MCF 10A (cell line): ENCODE measurements at regions not wholly inside any gene's neighbourhood (a gene's known extent, or its start where the extent isn't known, plus 50 kb on each side); places are given as distances from the start of the nearest gene placed in this dataset.

ENCODE experiments used
- BruUV-seq: library from RNA; stranded (reverse); fragments of 400-500 nt; replicated peaks from 2 replicates; lab custom pipeline; 2021; lab: Mats Ljungman, UMichigan
- CTCF ChIA-PET: fragments of 300-600 bp; sonication (Branson Sonifier 250); formaldehyde crosslinking; extraction: SDS; loops from one replicate; lab custom pipeline; 2021; ENCODE audit warnings: antibody characterized with exemption, inconsistent platforms; lab: Yijun Ruan, JAX
- POLR2A ChIA-PET: fragments of 300-600, 350-650 bp; sonication (Branson Sonifier 250); formaldehyde crosslinking; extraction: SDS; loops from one replicate; lab custom pipeline; 2020; ENCODE audit warnings: antibody characterized with exemption, inconsistent platforms; lab: Yijun Ruan, JAX
- DNase-seq: peaks from one replicate; pipeline ENCODE4 v3.0.0-alpha.2; 2018; ENCODE audit not compliant: unreplicated experiment
- H3K27ac Mint-ChIP-seq: one replicate; pipeline ENCODE4 v1.8.0; 2022; ENCODE audit warnings: mild to moderate bottlenecking, low read depth, mixed read lengths; ENCODE audit not compliant: unreplicated experiment
- H3K27me3 Mint-ChIP-seq: one replicate; pipeline ENCODE4 v1.8.0; 2022; ENCODE audit warnings: mixed read lengths; ENCODE audit not compliant: insufficient read depth, unreplicated experiment
- H3K36me3 Mint-ChIP-seq: one replicate; pipeline ENCODE4 v1.8.0; 2022; ENCODE audit warnings: mild to moderate bottlenecking, moderate library complexity, mixed read lengths; ENCODE audit not compliant: insufficient read depth, unreplicated experiment
- H3K4me1 Mint-ChIP-seq: one replicate; pipeline ENCODE4 v1.8.0; 2022; ENCODE audit warnings: mixed read lengths; ENCODE audit not compliant: insufficient read depth, unreplicated experiment
- H3K4me3 Mint-ChIP-seq: one replicate; pipeline ENCODE4 v1.8.0; 2022; ENCODE audit warnings: mild to moderate bottlenecking, moderate library complexity, mixed read lengths; ENCODE audit not compliant: unreplicated experiment
- H3K9me3 Mint-ChIP-seq: one replicate; pipeline ENCODE4 v1.8.0; 2022; ENCODE audit warnings: mixed read lengths; ENCODE audit not compliant: unreplicated experiment
- intact Hi-C: fragments of 100-400 bp; cut with micrococcal nuclease; formaldehyde crosslinking; loops from 2 replicates; pipeline ENCODE4 v1.14.1; 2022
- TF ChIP-seq, protein P1 (sequence below): fragments of 200-600 bp; IDR thresholded peaks from one replicate; pipeline ENCODE4 v1.8.0; 2022; ENCODE audit warnings: antibody characterized with exemption, mild to moderate bottlenecking; ENCODE audit not compliant: unreplicated experiment

DNA sequence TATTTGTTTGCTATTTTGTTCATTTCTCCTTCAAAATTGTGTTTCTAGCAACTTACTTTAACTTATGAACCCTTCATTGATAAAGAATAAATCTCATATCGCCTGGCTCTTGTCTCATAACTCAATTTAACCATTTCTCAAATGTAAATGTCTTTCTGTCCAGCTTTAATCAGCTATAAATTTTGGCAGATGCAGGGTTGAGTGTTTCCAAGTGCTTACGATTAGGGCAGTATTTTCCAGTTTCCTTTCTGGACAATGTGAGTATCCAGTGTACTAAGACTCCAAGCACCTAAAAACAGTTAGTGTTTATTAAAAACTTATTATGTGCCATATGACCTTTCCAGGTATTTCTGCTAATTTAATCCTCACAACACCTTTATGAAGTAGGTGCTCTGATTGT is 218.6 kb upstream of the GK2 start:
- CTCF ChIA-PET = no interaction called here
- BruUV-seq = no TSS peak
- H3K4me3 Mint-ChIP-seq = no peak overlapping the region
- peaks cover 6% of the 10 kb centered on the region for H3K27me3 Mint-ChIP-seq
- H3K4me1 Mint-ChIP-seq = no peaks in the 10 kb centered on the region
- H3K36me3 Mint-ChIP-seq = no peaks in the 10 kb centered on the region
- TF ChIP-seq, protein P1, sequence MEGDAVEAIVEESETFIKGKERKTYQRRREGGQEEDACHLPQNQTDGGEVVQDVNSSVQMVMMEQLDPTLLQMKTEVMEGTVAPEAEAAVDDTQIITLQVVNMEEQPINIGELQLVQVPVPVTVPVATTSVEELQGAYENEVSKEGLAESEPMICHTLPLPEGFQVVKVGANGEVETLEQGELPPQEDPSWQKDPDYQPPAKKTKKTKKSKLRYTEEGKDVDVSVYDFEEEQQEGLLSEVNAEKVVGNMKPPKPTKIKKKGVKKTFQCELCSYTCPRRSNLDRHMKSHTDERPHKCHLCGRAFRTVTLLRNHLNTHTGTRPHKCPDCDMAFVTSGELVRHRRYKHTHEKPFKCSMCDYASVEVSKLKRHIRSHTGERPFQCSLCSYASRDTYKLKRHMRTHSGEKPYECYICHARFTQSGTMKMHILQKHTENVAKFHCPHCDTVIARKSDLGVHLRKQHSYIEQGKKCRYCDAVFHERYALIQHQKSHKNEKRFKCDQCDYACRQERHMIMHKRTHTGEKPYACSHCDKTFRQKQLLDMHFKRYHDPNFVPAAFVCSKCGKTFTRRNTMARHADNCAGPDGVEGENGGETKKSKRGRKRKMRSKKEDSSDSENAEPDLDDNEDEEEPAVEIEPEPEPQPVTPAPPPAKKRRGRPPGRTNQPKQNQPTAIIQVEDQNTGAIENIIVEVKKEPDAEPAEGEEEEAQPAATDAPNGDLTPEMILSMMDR = no peak
- no peak overlapping the region for H3K27ac Mint-ChIP-seq
- H3K9me3 Mint-ChIP-seq = no peaks in the 10 kb centered on the region
- POLR2A ChIA-PET = no interaction called here
- intact Hi-C loops = no loop called here
- DNase-seq = no peak

DNA sequence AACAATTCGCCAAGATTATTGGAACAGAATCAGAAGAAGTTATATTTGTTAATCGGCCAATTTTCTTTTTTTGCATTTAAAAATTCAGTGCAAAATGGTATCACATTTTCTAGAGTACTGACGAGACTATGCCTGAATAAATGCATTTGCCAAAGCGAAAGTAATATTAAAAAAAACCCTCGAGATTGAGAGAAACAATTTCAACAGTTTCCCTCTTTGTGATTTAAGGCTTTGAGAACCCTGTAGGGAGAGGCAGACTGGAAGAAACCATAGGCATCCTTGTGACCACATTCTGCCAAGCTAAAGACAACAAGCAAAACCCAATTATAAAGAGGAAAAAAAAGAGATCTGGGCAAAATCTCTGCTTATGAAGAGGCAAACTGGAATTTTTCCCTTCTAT is 218.1 kb upstream of the GK2 start:
- BruUV-seq = no TSS peak
- H3K4me3 Mint-ChIP-seq = peak overlapping the region; percentile 50

DNA sequence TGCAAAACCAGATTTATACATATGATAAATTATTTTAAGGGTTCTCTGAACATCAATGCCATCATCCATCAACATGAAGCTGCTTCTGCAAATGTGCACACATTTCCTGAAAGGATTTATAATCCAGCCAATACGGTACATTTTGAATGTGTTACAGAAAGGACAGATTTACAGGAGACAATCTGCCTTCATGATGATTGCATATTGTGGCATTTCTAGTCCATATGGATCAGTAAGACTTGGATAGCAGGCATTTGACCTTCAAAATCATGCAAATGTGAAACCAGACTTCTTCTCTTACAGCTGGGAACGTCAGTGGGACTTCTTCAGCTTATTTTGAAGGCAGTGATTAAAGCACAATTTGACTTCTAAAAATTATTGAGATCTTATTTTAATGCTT is 217.3 kb upstream of the GK2 start:
- POLR2A ChIA-PET = no interaction called here

More for the DNA sequence above, 218.1 kb upstream of the GK2 start:
- intact Hi-C loops = no loop called here
- no peaks in the 10 kb centered on the region for H3K9me3 Mint-ChIP-seq
- H3K27ac Mint-ChIP-seq = peak overlapping the region; percentile 23
- no peaks in the 10 kb centered on the region for H3K4me1 Mint-ChIP-seq
- peaks cover under 1% of the 10 kb centered on the region for H3K27me3 Mint-ChIP-seq
- no peaks in the 10 kb centered on the region for H3K36me3 Mint-ChIP-seq
- TF ChIP-seq, protein P1 = no peak
- no peak for DNase-seq
- ChIA-PET CTCF (no interaction called here), POLR2A (interaction anchor here (0.8 kb wide), 1 partner anchor 32 kb away, joined by 3 read pairs; no protein-coding TSS in a partner anchor)

DNA sequence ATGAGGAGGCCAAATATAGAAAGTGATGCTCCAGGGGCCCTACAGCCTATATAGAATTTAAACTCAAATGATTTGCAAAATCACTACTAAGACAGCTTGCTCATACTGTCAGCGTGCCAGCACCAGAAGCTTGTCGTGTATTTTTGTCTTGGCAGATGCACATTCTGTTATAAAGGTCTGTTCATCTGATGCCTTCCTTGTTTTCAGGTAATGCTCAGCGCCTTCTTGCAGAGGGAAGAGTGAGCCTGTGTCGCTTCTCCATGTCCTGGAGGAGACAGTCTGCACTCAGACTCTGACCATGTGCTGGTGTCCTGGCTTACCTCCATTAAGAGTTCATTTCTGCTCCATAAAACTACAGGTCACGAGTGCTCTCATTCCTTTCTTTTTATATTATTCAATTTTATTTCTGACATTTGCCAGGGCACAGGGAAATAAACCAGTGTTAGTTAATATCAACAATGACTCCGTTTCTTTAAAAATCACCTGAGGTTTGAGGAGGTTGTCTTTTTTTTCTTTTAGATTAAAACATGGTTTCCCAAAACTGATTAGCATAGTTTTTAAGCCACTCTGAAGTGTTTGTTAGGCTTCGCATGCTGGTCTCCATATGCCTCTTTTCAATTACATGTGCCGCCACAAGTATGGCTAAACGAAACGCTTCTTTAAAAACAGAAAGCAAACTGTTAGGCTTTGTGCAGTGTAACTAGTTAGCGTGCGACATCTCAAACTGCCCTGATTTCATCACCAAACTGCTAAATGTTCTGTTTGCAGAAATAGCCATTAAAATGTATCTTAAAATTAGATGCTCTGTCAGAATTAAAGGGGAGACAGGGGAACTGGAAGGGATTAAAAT is 215.2 kb upstream of the GK2 start:
- Mint-ChIP-seq H3K36me3 (no peaks in the 10 kb centered on the region), H3K9me3 (no peaks in the 10 kb centered on the region), H3K4me1 (no peaks in the 10 kb centered on the region), H3K4me3 (no peak overlapping the region), H3K27ac (no peak overlapping the region), H3K27me3 (no peaks in the 10 kb centered on the region)
- CTCF ChIA-PET = no interaction called here
- DNase-seq = no peak
- TF ChIP-seq, protein P1 = no peak
- POLR2A ChIA-PET = interaction anchor here (1.0 kb wide), 1 partner anchor 9 kb away, joined by 3 read pairs; no protein-coding TSS in a partner anchor
- intact Hi-C loops = no loop called here
- BruUV-seq = no TSS peak

More for the DNA sequence above, 217.3 kb upstream of the GK2 start:
- Mint-ChIP-seq H3K27ac (no peak overlapping the region), H3K36me3 (no peaks in the 10 kb centered on the region), H3K9me3 (no peaks in the 10 kb centered on the region), H3K27me3 (no peaks in the 10 kb centered on the region), H3K4me3 (peak overlapping the region; percentile 50), H3K4me1 (no peaks in the 10 kb centered on the region)
- intact Hi-C loops = no loop called here
- DNase-seq = no peak
- CTCF ChIA-PET = no interaction called here
- BruUV-seq = no TSS peak
- TF ChIP-seq, protein P1 = no peak
